PC-3 (cell line): ENCODE measurements at regions not wholly inside any gene's neighbourhood (a gene's known extent, or its start where the extent isn't known, plus 50 kb on each side); places are given as distances from the start of the nearest gene placed in this dataset.

ENCODE experiments used
- ATAC-seq: fragments of 200-7000 bp; cut with Tn5 transposase; 2 replicates; pipeline ENCODE4 v1.9.1; 2020; ENCODE audit warnings: mild to moderate bottlenecking, moderate library complexity
- BruUV-seq: library from RNA; stranded (reverse); fragments of 400-500 nt; replicated peaks from 2 replicates; lab custom pipeline; 2021; lab: Mats Ljungman, UMichigan
- CTCF ChIA-PET: fragments of 300-600 bp; sonication (Branson Sonifier 250); formaldehyde crosslinking; loops from one replicate; lab custom pipeline; 2022; ENCODE audit warnings: antibody characterized with exemption; lab: Charles Lee
- POLR2A ChIA-PET: fragments of 300-600 bp; sonication (Branson Sonifier 250); formaldehyde crosslinking; loops from one replicate; lab custom pipeline; 2022; ENCODE audit warnings: antibody characterized with exemption; ENCODE audit not compliant: unreplicated experiment; lab: Charles Lee
- DNase-seq: peaks from one replicate; pipeline ENCODE4 v3.0.0-alpha.2; 2015
- H2AFZ ChIP-seq: fragments of 300-600 bp; sonication (generic); 2 replicates; pipeline ENCODE4 v1.6.0; 2016; ENCODE audit warnings: antibody characterized with exemption, low read length
- H3F3A ChIP-seq: fragments of 300-600 bp; sonication (generic); one replicate; pipeline ENCODE4 v1.6.0; 2017; ENCODE audit warnings: antibody characterized with exemption, low read length, control low read depth, mild to moderate bottlenecking; ENCODE audit not compliant: unreplicated experiment
- H3K27ac ChIP-seq: fragments of 300-600 bp; sonication (generic); 2 replicates; pipeline ENCODE4 v1.5.1; 2016; ENCODE audit warnings: mild to moderate bottlenecking, low read length
- H3K27me3 ChIP-seq: fragments of 300-600 bp; sonication (generic); 2 replicates; pipeline ENCODE4 v1.6.1; 2016; ENCODE audit warnings: low read length, mixed read lengths
- H3K36me3 ChIP-seq: fragments of 300-600 bp; sonication (generic); 2 replicates; pipeline ENCODE4 v1.6.1; 2016; ENCODE audit warnings: low read depth, mixed run types, low read length, mixed read lengths
- H3K4me1 ChIP-seq: fragments of 300-600 bp; sonication (generic); 2 replicates; pipeline ENCODE4 v1.5.1; 2016; ENCODE audit warnings: low read length; ENCODE audit not compliant: insufficient read depth
- H3K4me2 ChIP-seq: fragments of 300-600 bp; sonication (generic); 2 replicates; pipeline ENCODE4 v1.6.0; 2016; ENCODE audit warnings: low read length
- H3K4me3 ChIP-seq: fragments of 300-600 bp; sonication (generic); 2 replicates; pipeline ENCODE4 v1.5.1; 2016; ENCODE audit warnings: mild to moderate bottlenecking, low read length, mixed read lengths
- H3K79me2 ChIP-seq: fragments of 300-600 bp; sonication (generic); 2 replicates; pipeline ENCODE4 v1.6.1; 2017; ENCODE audit warnings: low read length, mixed read lengths
- H3K9ac ChIP-seq: fragments of 300-600 bp; sonication (generic); 2 replicates; pipeline ENCODE4 v1.6.0; 2016; ENCODE audit warnings: mild to moderate bottlenecking, low read length
- H3K9me2 ChIP-seq: fragments of 300-600 bp; sonication (generic); replicated peaks from 2 replicates; pipeline ENCODE4 v1.6.1; 2016; ENCODE audit warnings: mixed run types, low read length, mixed read lengths
- H3K9me3 ChIP-seq: fragments of 300-600 bp; sonication (generic); 2 replicates; pipeline ENCODE4 v1.6.1; 2016; ENCODE audit warnings: low read length, mixed read lengths
- H4K20me1 ChIP-seq: fragments of 300-600 bp; sonication (generic); 2 replicates; pipeline ENCODE4 v1.6.1; 2016; ENCODE audit warnings: low read length, mixed read lengths
- EZH2 ChIP-seq: fragments of 300-600 bp; sonication (generic); IDR thresholded peaks from one replicate; pipeline ENCODE4 v1.6.1; 2017; ENCODE audit warnings: antibody characterized with exemption, mild to moderate bottlenecking, low read length; ENCODE audit not compliant: unreplicated experiment
- EZH2phosphoT487 ChIP-seq: fragments of 300-600 bp; sonication (generic); IDR thresholded peaks from 2 replicates; pipeline ENCODE4 v1.6.1; 2018; ENCODE audit warnings: mild to moderate bottlenecking, antibody characterized with exemption, low read length, borderline replicate concordance
- intact Hi-C: fragments of 100-400 bp; cut with micrococcal nuclease; formaldehyde crosslinking; loops from 2 replicates; pipeline ENCODE4 v1.9.0; 2023
- TF ChIP-seq, protein P1 (sequence below): fragments of 300-600 bp; sonication (generic); conservative IDR thresholded peaks from 2 replicates; pipeline ENCODE4 v1.5.1; 2017; ENCODE audit warnings: antibody characterized with exemption, low read depth, mild to moderate bottlenecking, low read length

DNA sequence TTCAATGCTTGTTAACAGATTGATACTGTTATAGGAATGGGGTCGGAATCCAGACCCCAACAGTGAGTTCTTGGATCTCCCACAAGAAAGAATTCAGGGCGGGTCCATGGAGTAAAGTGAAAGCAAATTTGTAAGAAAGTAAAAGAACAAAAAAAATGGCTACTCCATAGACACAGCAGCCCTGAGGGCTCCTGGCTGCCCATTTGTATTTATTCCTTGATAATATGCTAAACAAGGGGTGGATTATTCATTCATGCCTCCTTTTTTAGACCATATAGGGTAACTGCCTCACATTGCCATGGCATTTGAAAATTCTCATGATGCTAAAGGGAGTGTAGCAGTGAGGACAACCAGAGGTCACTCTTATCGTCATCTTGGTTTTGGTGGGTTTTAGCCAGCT lies 717.2 kb upstream of the KCND2 start:
- Histone ChIP-seq H3K27me3 (no peaks in the 10 kb centered on the region), H3F3A (no peaks in the 10 kb centered on the region), H2AFZ (no peak overlapping the region; the same call in 1 of the 2 replicates), H3K9ac (no peak overlapping the region), H3K9me2 (no peaks in the 10 kb centered on the region), H3K27ac (no peak overlapping the region), H3K4me3 (no peak overlapping the region), H3K4me2 (no peak overlapping the region), H3K4me1 (peaks cover 9% of the 10 kb centered on the region; the same call in 1 of the 2 replicates), H4K20me1 (no peaks in the 10 kb centered on the region), H3K36me3 (no peaks in the 10 kb centered on the region), H3K79me2 (no peaks in the 10 kb centered on the region), H3K9me3 (no peaks in the 10 kb centered on the region)
- TF ChIP-seq, protein P1, sequence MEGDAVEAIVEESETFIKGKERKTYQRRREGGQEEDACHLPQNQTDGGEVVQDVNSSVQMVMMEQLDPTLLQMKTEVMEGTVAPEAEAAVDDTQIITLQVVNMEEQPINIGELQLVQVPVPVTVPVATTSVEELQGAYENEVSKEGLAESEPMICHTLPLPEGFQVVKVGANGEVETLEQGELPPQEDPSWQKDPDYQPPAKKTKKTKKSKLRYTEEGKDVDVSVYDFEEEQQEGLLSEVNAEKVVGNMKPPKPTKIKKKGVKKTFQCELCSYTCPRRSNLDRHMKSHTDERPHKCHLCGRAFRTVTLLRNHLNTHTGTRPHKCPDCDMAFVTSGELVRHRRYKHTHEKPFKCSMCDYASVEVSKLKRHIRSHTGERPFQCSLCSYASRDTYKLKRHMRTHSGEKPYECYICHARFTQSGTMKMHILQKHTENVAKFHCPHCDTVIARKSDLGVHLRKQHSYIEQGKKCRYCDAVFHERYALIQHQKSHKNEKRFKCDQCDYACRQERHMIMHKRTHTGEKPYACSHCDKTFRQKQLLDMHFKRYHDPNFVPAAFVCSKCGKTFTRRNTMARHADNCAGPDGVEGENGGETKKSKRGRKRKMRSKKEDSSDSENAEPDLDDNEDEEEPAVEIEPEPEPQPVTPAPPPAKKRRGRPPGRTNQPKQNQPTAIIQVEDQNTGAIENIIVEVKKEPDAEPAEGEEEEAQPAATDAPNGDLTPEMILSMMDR, result no peak
- TF ChIP-seq EZH2phosphoT487 (no peak), EZH2 (no peak)
- ChIA-PET CTCF (no interaction called here), POLR2A (no interaction called here)
- intact Hi-C loops, result loop anchor here (2.0 kb wide), 1 partner anchor 285 kb away; no protein-coding TSS in a partner anchor
- ATAC-seq (peak; percentile 62), DNase-seq (no peak)
- no TSS peak for BruUV-seq

DNA sequence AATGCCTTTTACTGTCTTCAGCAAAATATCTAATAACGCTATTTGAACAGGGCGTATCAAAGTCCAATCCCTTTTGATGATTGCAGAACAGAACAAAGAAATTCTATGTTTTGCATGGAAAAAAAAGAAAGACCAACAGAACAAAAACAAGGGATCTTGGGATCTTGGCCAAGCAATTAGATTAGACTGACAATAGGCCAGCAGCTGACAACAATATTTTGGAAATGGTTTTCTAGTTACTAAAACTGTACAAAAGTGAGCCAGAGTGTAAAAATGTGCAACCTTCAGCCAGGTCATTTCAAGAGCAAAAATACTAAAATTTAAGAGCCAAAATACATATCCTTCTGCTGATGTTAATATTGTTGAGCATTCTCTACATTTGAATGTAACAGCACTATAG lies 716.5 kb upstream of the KCND2 start:
- ChIA-PET CTCF (no interaction called here), POLR2A (no interaction called here)
- intact Hi-C loops, result no loop called here
- H3K27me3 ChIP-seq, result no peaks in the 10 kb centered on the region
- H3K4me3 ChIP-seq, result no peak overlapping the region
- H3K9ac ChIP-seq, result no peak overlapping the region
- no peak overlapping the region for H2AFZ ChIP-seq
- H3K9me3 ChIP-seq, result no peaks in the 10 kb centered on the region
- peaks cover 9% of the 10 kb centered on the region; the same call in 1 of the 2 replicates for H3K4me1 ChIP-seq
- TF ChIP-seq EZH2 (no peak), EZH2phosphoT487 (no peak)
- TF ChIP-seq, protein P1, result no peak
- no peak overlapping the region for H3K27ac ChIP-seq
- H3F3A ChIP-seq, result no peaks in the 10 kb centered on the region
- no peaks in the 10 kb centered on the region for H3K36me3 ChIP-seq
- DNase-seq (no peak), ATAC-seq (no peak)
- no TSS peak for BruUV-seq
- H4K20me1 ChIP-seq, result no peaks in the 10 kb centered on the region
- H3K79me2 ChIP-seq, result no peaks in the 10 kb centered on the region
- H3K9me2 ChIP-seq, result no peaks in the 10 kb centered on the region
- no peak overlapping the region for H3K4me2 ChIP-seq

DNA sequence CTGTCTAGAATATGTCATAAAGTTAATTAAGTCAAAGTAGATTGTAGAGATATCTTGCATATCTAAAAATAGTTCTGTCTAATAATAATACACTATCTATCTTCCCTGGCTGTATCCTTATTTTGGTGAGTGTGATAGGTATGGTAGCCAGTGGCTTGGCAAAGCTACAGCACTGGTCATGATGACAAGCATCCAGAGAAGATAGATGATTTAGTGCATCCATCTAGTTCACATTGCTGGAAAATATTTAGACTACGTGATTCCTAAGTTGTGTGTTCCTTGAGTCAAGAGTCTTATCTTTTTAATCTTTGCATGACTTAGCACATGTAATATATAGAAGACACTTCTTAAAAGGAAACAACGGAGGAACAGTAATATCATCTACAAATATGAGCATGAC lies 711.2 kb upstream of the KCND2 start:
- H3K4me2 ChIP-seq, result no peak overlapping the region
- no TSS peak for BruUV-seq
- no peak overlapping the region for H3K4me3 ChIP-seq
- intact Hi-C loops, result no loop called here
- no peaks in the 10 kb centered on the region for H3K9me3 ChIP-seq
- no peak overlapping the region for H2AFZ ChIP-seq
- H3F3A ChIP-seq, result no peaks in the 10 kb centered on the region
- POLR2A ChIA-PET, result no interaction called here
- H3K27ac ChIP-seq, result no peak overlapping the region
- H4K20me1 ChIP-seq, result no peaks in the 10 kb centered on the region
- TF ChIP-seq EZH2 (no peak), EZH2phosphoT487 (no peak)
- TF ChIP-seq, protein P1, result no peak
- CTCF ChIA-PET, result no interaction called here
- H3K9me2 ChIP-seq, result no peaks in the 10 kb centered on the region
- no peaks in the 10 kb centered on the region for H3K27me3 ChIP-seq
- H3K79me2 ChIP-seq, result no peaks in the 10 kb centered on the region
- no peak overlapping the region for H3K9ac ChIP-seq
- H3K4me1 ChIP-seq, result no peaks in the 10 kb centered on the region
- ATAC-seq (no peak), DNase-seq (no peak)
- H3K36me3 ChIP-seq, result no peaks in the 10 kb centered on the region
